Lung (tissue), 11 donors: ENCODE measurements at regions not wholly inside any gene's neighbourhood (a gene's known extent, or its start where the extent isn't known, plus 50 kb on each side); places are given as distances from the start of the nearest gene placed in this dataset.

ENCODE experiments used
- ATAC-seq: fragments of 200-7000 bp; cut with Tn5 transposase; one replicate; pipeline ENCODE4 v1.9.1; 2020; ENCODE audit warnings: moderate number of reproducible peaks; ENCODE audit not compliant: insufficient read depth, low FRiP score
- DNase-seq, 3 donors: peaks; one replicate each; pipeline ENCODE4 v3.0.0-alpha.2; 2013 to 2017
- H3K27ac ChIP-seq, 2 donors: one replicate each; pipeline ENCODE4 v1.5.1; 2013; ENCODE audit warnings: mild to moderate bottlenecking in 2 of 2, moderate library complexity in 2 of 2, control low read depth in 1 of 2, inconsistent platforms in 1 of 2, low read depth in 1 of 2, low read length in 1 of 2
- H3K27me3 ChIP-seq, 3 donors: one replicate each; pipeline ENCODE4 v1.5.1; 2013; ENCODE audit warnings: low read length in 2 of 3; ENCODE audit not compliant: control insufficient read depth in 3 of 3, insufficient read depth in 3 of 3
- H3K36me3 ChIP-seq, 4 donors: one replicate each; pipeline ENCODE4 v1.5.1; 2013; ENCODE audit warnings: low read length in 4 of 4, mild to moderate bottlenecking in 1 of 4, moderate library complexity in 1 of 4; ENCODE audit not compliant: control insufficient read depth in 4 of 4, insufficient read depth in 4 of 4
- H3K4me1 ChIP-seq, 5 donors: one replicate each; pipeline ENCODE4 v1.5.1; 2013; ENCODE audit warnings: low read length in 5 of 5, mild to moderate bottlenecking in 2 of 5, moderate library complexity in 1 of 5; ENCODE audit not compliant: control insufficient read depth in 5 of 5, insufficient read depth in 5 of 5
- H3K4me3 ChIP-seq: one replicate; pipeline ENCODE4 v1.5.1; 2013; ENCODE audit warnings: mild to moderate bottlenecking, control low read depth, moderate library complexity
- H3K9ac ChIP-seq, 2 donors: one replicate each; pipeline ENCODE4 v1.5.1; 2013; ENCODE audit warnings: low read length in 2 of 2, control low read depth in 1 of 2; ENCODE audit not compliant: insufficient read depth in 1 of 2
- H3K9me3 ChIP-seq, 4 donors: one replicate each; pipeline ENCODE4 v1.5.1; 2013; ENCODE audit warnings: low read length in 3 of 4, mild to moderate bottlenecking in 1 of 4, moderate library complexity in 1 of 4; ENCODE audit not compliant: control insufficient read depth in 4 of 4, insufficient read depth in 3 of 4
- WGBS, 2 donors: extraction: QIAGEN DNeasy Blood & Tissue Kit; methylation state at CpG; one replicate each; pipeline ENCODE4 v1.1.7; 2013; 5-methylcytosine and 5-hydroxymethylcytosine counted together
- TF ChIP-seq, protein P1 (sequence below): IDR thresholded peaks from 2 replicates; pipeline ENCODE4 v1.5.1; 2012; ENCODE audit warnings: mild to moderate bottlenecking; ENCODE audit errors: control extremely low read depth, extremely low read depth
- donor health status: control.
- donor health status: control.
- donor health status: Bipolar disorder and iron deficiency.
- donor health status: healthy.
- donor health status: DM: yes; HTN: yes; CAD: no.

DNA sequence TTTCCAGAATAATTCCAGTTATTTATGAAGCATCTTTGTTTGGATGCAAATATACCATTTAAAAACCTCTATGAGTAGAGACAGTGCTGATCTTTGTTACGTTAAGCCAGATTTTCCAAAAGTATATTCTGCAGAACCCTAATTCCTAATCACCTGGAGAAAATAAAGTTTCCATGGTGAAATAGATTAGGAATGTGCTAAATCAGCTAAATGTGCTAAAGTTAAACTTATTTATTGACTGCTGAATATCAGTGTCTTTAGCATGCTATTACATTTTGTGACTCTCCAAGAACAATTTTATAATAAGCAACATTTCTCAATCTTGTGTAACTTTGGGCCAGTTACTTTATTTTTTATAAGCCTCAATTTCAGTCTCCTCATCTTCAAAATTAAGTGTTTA is 196.3 kb upstream of the NFIA start:
- Histone ChIP-seq H3K36me3 (no peaks in the 10 kb centered on the region), H3K4me3 (no peak overlapping the region), H3K27ac (no peak overlapping the region), H3K27me3 (no peaks in the 10 kb centered on the region), H3K9ac (no peak overlapping the region), H3K9me3 (peaks cover 0 to 1% (median 0%) of the 10 kb centered on the region in 4 donors), H3K4me1 (peaks cover 0 to 9% (median 0%) of the 10 kb centered on the region in 5 donors)
- WGBS, 2 donors = 94 to 95% methylated on average over 1 of the region's 1 CpG
- TF ChIP-seq, protein P1, sequence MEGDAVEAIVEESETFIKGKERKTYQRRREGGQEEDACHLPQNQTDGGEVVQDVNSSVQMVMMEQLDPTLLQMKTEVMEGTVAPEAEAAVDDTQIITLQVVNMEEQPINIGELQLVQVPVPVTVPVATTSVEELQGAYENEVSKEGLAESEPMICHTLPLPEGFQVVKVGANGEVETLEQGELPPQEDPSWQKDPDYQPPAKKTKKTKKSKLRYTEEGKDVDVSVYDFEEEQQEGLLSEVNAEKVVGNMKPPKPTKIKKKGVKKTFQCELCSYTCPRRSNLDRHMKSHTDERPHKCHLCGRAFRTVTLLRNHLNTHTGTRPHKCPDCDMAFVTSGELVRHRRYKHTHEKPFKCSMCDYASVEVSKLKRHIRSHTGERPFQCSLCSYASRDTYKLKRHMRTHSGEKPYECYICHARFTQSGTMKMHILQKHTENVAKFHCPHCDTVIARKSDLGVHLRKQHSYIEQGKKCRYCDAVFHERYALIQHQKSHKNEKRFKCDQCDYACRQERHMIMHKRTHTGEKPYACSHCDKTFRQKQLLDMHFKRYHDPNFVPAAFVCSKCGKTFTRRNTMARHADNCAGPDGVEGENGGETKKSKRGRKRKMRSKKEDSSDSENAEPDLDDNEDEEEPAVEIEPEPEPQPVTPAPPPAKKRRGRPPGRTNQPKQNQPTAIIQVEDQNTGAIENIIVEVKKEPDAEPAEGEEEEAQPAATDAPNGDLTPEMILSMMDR = no peak
- DNase-seq (no peak), ATAC-seq (no peak)

DNA sequence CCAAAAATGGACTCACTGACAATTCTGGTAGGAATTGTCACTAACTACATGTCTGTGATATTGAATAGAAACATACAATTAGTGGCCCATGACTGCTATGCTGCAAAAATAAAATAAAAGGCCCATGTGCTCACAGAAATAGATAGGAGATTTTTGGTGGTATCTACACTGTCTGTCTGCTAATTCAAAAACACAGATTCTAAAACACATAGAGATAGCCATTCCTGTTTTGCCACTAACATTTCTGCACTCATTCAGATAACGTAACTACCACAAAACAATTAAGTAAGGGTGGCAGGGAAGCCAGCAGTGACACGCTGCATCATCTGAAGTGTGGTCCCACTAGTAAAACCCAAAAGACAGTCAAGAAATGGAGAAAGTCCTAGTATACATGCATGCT is 202.2 kb upstream of the NFIA start:
- TF ChIP-seq, protein P1 = no peak
- no peak overlapping the region for H3K9ac ChIP-seq
- no peaks in the 10 kb centered on the region for H3K27me3 ChIP-seq
- ATAC-seq = no peak
- H3K36me3 ChIP-seq = no peaks in the 10 kb centered on the region
- H3K4me3 ChIP-seq = no peak overlapping the region
- H3K4me1 ChIP-seq = no peaks in the 10 kb centered on the region
- no peak overlapping the region for H3K27ac ChIP-seq
- DNase-seq = no peak
- H3K9me3 ChIP-seq = no peaks in the 10 kb centered on the region
- WGBS, 2 donors = 93 to 97% methylated on average over 2 of the region's 2 CpGs

DNA sequence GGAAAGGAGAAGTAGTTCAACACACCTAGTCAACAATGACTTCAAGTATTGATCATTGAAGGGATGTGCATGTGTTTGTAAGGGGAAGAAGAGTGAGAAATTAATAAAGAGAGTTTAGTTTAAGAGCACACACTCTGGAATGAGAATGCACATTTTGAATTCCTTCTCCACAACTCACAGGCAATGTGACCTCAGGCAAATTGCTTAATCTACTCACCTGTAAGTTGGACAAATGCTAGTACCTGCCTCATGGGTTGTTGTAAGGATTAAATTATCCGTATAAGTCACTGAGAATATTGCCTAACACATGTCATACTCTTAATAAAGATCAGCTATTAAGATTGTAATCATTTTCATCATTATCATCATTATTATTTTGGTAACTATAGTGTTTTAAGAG is 204.0 kb upstream of the NFIA start:
- Histone ChIP-seq H3K9ac (no peak overlapping the region), H3K9me3 (no peaks in the 10 kb centered on the region), H3K27ac (no peak overlapping the region), H3K4me3 (no peak overlapping the region), H3K27me3 (no peaks in the 10 kb centered on the region), H3K36me3 (no peaks in the 10 kb centered on the region), H3K4me1 (no peaks in the 10 kb centered on the region)
- TF ChIP-seq, protein P1 = no peak
- WGBS, 2 donors = 75 to 94% methylated on average over 1 of the region's 1 CpG
- DNase-seq (no peak), ATAC-seq (no peak)

DNA sequence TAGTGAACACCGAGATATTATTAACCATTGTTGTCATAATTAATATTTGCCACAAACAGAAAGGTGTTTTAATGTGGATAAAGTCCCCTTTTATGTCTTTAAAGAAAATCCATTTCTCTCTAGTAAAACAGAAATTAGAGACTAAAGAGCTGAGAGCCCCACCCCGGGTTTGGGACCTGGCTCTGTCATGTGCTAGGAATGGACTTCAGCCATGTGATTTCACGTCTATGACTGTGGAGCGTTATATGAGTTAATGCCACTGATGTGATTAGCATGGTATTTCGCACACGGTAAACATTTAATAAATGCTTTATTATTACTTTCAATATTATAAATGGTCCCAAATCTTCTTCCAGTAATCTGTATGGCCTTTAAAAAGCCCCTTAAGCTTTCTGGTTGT is 205.0 kb upstream of the NFIA start:
- H3K4me1 ChIP-seq = peaks cover 0 to 7% (median 0%) of the 10 kb centered on the region in 5 donors
- ATAC-seq = no peak
- no peak overlapping the region for H3K9ac ChIP-seq
- TF ChIP-seq, protein P1 = no peak
- DNase-seq = no peak
- H3K27me3 ChIP-seq = no peaks in the 10 kb centered on the region
- H3K4me3 ChIP-seq = no peak overlapping the region
- H3K9me3 ChIP-seq = no peaks in the 10 kb centered on the region
- no peaks in the 10 kb centered on the region for H3K36me3 ChIP-seq
- WGBS, 2 donors = 93 to 96% methylated on average over 6 of the region's 6 CpGs
- H3K27ac ChIP-seq = no peak overlapping the region
